Esophagus squamous epithelium (tissue), 5 donors: ENCODE measurements at regions not wholly inside any gene's neighbourhood (a gene's known extent, or its start where the extent isn't known, plus 50 kb on each side); places are given as distances from the start of the nearest gene placed in this dataset.

Experiments
- DNase-seq: peaks from one replicate; lab custom pipeline; 2025; lab: John Stamatoyannopoulos, UW
- H3K27ac ChIP-seq, 4 donors: fragments of 200-600 bp; sonication (generic); one replicate each; pipeline ENCODE4 v1.5.1; 2016 to 2019; ENCODE audit warnings: mild to moderate bottlenecking in 1 of 4
- H3K27me3 ChIP-seq, 4 donors: fragments of 200-600 bp; sonication (generic); 1 replicate in 3 of 4; 2 replicates in 1 of 4; pipeline versions ENCODE4 v1.5.1 to v1.6.0; 2017 to 2021; ENCODE audit warnings: antibody characterized with exemption in 1 of 4
- H3K36me3 ChIP-seq, 3 donors: fragments of 200-600 bp; sonication (generic); one replicate each; pipeline ENCODE4 v1.5.1; 2016 to 2019
- H3K4me1 ChIP-seq, 3 donors: fragments of 200-600 bp; sonication (generic); one replicate each; pipeline ENCODE4 v1.5.1; 2017 to 2019
- H3K4me3 ChIP-seq, 4 donors: fragments of 200-600 bp; sonication (generic); 1 replicate in 3 of 4; 2 replicates in 1 of 4; pipeline ENCODE4 v1.5.1; 2016 to 2019; ENCODE audit warnings: mild to moderate bottlenecking in 2 of 4, moderate library complexity in 1 of 4
- H3K9me3 ChIP-seq, 3 donors: fragments of 200-600 bp; sonication (generic); one replicate each; pipeline ENCODE4 v1.5.1; 2016 to 2019
- CTCF ChIP-seq, 6 experiments: fragments of 450-650 bp in 4 of 6; fragments of 200-600 bp in 2 of 6; sonication (generic) in 2 of 6; IDR thresholded peaks; one replicate each; pipeline ENCODE4 v1.5.1; 2016 to 2019; ENCODE audit warnings: antibody characterized with exemption in 6 of 6, mild to moderate bottlenecking in 4 of 6, moderate library complexity in 4 of 6
- POLR2A ChIP-seq, 4 donors: fragments of 450-650 bp; IDR thresholded peaks; one replicate each; pipeline ENCODE4 v1.6.1; 2017; ENCODE audit warnings: antibody characterized with exemption in 4 of 4, mild to moderate bottlenecking in 4 of 4, moderate library complexity in 3 of 4
- WGBS, 2 donors: methylation state at CpG; one replicate each; pipeline ENCODE4 v1.1.5; 2018; 5-methylcytosine and 5-hydroxymethylcytosine counted together
- intact Hi-C: fragments of 100-400 bp; cut with DNase I; formaldehyde crosslinking; loops from one replicate; pipeline ENCODE4 v1.15.0; 2022
- donor health status: DM: yes; HTN: yes; CAD: no.

- DNase-seq, result no peak
- WGBS, 2 donors, result 88 to 91% methylated on average over 2 of the region's 2 CpGs
- Histone ChIP-seq H3K36me3 (no peaks in the 10 kb centered on the region), H3K9me3 (no peaks in the 10 kb centered on the region), H3K27ac (no peak overlapping the region), H3K4me3 (no peak overlapping the region), H3K27me3 (no peaks in the 10 kb centered on the region), H3K4me1 (peaks cover 0 to 26% (median 0%) of the 10 kb centered on the region in 3 donors)
- intact Hi-C loops, result no loop called here
- TF ChIP-seq CTCF (IDR thresholded peaks at IDR 0.05) (no peak), POLR2A (IDR thresholded peaks at IDR 0.05) (no peak)
Observed at GRCh38 chr5:124918618-124919017, 172.2 kb upstream of the ZNF608 start.

- TF ChIP-seq CTCF (IDR thresholded peaks at IDR 0.05) (no peak), POLR2A (IDR thresholded peaks at IDR 0.05) (no peak)
- Histone ChIP-seq H3K27me3 (no peaks in the 10 kb centered on the region), H3K9me3 (no peaks in the 10 kb centered on the region), H3K36me3 (no peaks in the 10 kb centered on the region), H3K4me3 (no peak overlapping the region), H3K27ac (no peak overlapping the region), H3K4me1 (peaks cover 0 to 26% (median 0%) of the 10 kb centered on the region in 3 donors)
- intact Hi-C loops, result no loop called here
- DNase-seq, result no peak
- WGBS, 2 donors, result 64 to 79% methylated on average over 1 of the region's 1 CpG
Observed at GRCh38 chr5:124919076-124919475, 172.6 kb upstream of the ZNF608 start.

- no peak for DNase-seq
- no peak for TF ChIP-seq POLR2A (IDR thresholded peaks at IDR 0.05)
- TF ChIP-seq CTCF (IDR thresholded peaks at IDR 0.05), result no peak
- 78 to 94% methylated on average over 6 of the region's 6 CpGs for WGBS, 2 donors
- intact Hi-C loops, result no loop called here
- H3K4me1 ChIP-seq, result peaks cover 0 to 26% (median 0%) of the 10 kb centered on the region in 3 donors
- H3K36me3 ChIP-seq, result no peaks in the 10 kb centered on the region
- no peaks in the 10 kb centered on the region for H3K9me3 ChIP-seq
- H3K27ac ChIP-seq, result no peak overlapping the region
- H3K27me3 ChIP-seq, result no peaks in the 10 kb centered on the region
- no peak overlapping the region for H3K4me3 ChIP-seq
Observed at GRCh38 chr5:124919747-124920525, 173.5 kb upstream of the ZNF608 start.

- Histone ChIP-seq H3K27me3 (no peaks in the 10 kb centered on the region), H3K4me1 (peaks cover 0 to 26% (median 0%) of the 10 kb centered on the region in 3 donors), H3K36me3 (no peaks in the 10 kb centered on the region), H3K4me3 (no peak overlapping the region), H3K9me3 (no peaks in the 10 kb centered on the region), H3K27ac (no peak overlapping the region)
- TF ChIP-seq POLR2A (IDR thresholded peaks at IDR 0.05), result no peak
- no peak for TF ChIP-seq CTCF (IDR thresholded peaks at IDR 0.05)
- DNase-seq, result no peak
- 66 to 74% methylated on average over 9 of the region's 9 CpGs for WGBS, 2 donors
- intact Hi-C loops, result no loop called here
Observed at GRCh38 chr5:124920909-124921666, 174.6 kb upstream of the ZNF608 start.

GRCh38 chr5:124921694-124922093, 175.3 kb upstream of the ZNF608 start:
- no peak for TF ChIP-seq POLR2A (IDR thresholded peaks at IDR 0.05)
- no peak for TF ChIP-seq CTCF (IDR thresholded peaks at IDR 0.05)
- intact Hi-C loops, result no loop called here
- Histone ChIP-seq H3K4me1 (peaks cover 0 to 26% (median 0%) of the 10 kb centered on the region in 3 donors), H3K27me3 (no peaks in the 10 kb centered on the region), H3K4me3 (no peak overlapping the region), H3K27ac (no peak overlapping the region), H3K9me3 (no peaks in the 10 kb centered on the region), H3K36me3 (no peaks in the 10 kb centered on the region)
- WGBS, 2 donors, result 57 to 60% methylated on average over 4 of the region's 4 CpGs
- no peak for DNase-seq
